HUES64 (cell line): ENCODE measurements at regions not wholly inside any gene's neighbourhood (a gene's known extent, or its start where the extent isn't known, plus 50 kb on each side); places are given as distances from the start of the nearest gene placed in this dataset.

Experiments
- H3K27ac ChIP-seq: 2 replicates; pipeline ENCODE4 v1.7.0; 2013; ENCODE audit warnings: low read depth, low read length, inconsistent platforms
- H3K27me3 ChIP-seq: 2 replicates; pipeline ENCODE4 v1.6.1; 2013; ENCODE audit warnings: mild to moderate bottlenecking, low read length; ENCODE audit not compliant: insufficient read depth
- H3K36me3 ChIP-seq: 2 replicates; pipeline ENCODE4 v1.6.1; 2013; ENCODE audit warnings: mild to moderate bottlenecking, low read length; ENCODE audit not compliant: insufficient read depth
- H3K4me1 ChIP-seq: 2 replicates; pipeline ENCODE4 v1.6.1; 2013; ENCODE audit warnings: mild to moderate bottlenecking, low read length, moderate library complexity; ENCODE audit not compliant: insufficient read depth
- H3K4me3 ChIP-seq: 2 replicates; pipeline ENCODE4 v1.5.1; 2013; ENCODE audit warnings: mild to moderate bottlenecking, low read length, moderate library complexity
- H3K9ac ChIP-seq: 2 replicates; pipeline ENCODE4 v1.6.1; 2013; ENCODE audit warnings: mild to moderate bottlenecking, low read depth, low read length
- H3K9me3 ChIP-seq: 2 replicates; pipeline ENCODE4 v1.6.1; 2013; ENCODE audit warnings: low read depth, low read length; ENCODE audit not compliant: insufficient read depth
- WGBS: fragments of 150-250, 120-280 bp; methylation state at CpG from one replicate; pipeline ENCODE4 v1.1.7; 2013; ENCODE audit warnings: missing lambda C conversion rate; 5-methylcytosine and 5-hydroxymethylcytosine counted together

DNA sequence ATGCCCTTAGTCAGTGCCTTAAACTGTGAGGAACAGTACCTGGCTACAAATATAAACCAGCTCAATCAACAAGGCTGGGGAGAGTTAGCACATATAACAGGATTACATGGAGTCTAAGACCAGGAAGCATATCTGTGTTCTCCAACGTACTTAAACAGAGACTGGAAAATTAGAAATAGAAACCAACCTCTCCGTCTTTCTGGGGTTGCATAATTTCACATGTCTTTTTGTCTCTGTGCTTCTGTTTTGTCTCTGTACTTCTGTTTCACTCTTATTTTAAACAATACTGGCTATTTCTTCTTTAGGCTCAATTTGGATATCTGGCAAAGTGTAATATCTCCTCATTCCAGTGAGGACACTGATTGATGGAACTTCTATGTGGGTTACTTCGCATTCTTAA lies 749.0 kb upstream of the ZEB2 start:
- Histone ChIP-seq H3K27me3 (no peaks in the 10 kb centered on the region), H3K9me3 (no peaks in the 10 kb centered on the region), H3K36me3 (no peaks in the 10 kb centered on the region), H3K4me1 (no peaks in the 10 kb centered on the region), H3K27ac (no peak overlapping the region), H3K4me3 (no peak overlapping the region), H3K9ac (no peak overlapping the region)
- 94% methylated on average over 3 of the region's 3 CpGs for WGBS

DNA sequence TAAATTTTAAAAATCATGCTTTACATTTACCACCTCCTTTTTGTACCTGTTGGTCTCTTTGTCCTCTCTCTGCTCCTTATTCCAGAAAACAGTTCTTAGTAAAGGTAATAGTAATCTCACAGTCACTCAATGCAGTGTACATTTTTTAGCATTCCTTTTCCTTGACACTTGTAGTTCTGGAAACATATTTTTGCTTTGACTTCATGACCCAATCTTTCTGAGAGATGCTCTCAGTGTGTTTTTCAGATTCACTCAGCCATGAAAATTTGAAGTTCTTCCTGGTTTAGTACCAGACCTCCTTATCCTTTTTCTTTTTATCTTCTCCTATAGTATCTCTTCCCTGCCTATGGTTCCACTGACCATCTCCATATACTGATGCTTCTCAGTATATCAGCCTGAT lies 747.5 kb upstream of the ZEB2 start:
- no peak overlapping the region for H3K4me3 ChIP-seq
- no peak overlapping the region for H3K9ac ChIP-seq
- H3K27me3 ChIP-seq: no peaks in the 10 kb centered on the region
- H3K36me3 ChIP-seq: no peaks in the 10 kb centered on the region
- H3K9me3 ChIP-seq: no peaks in the 10 kb centered on the region
- H3K4me1 ChIP-seq: no peaks in the 10 kb centered on the region
- H3K27ac ChIP-seq: no peak overlapping the region

DNA sequence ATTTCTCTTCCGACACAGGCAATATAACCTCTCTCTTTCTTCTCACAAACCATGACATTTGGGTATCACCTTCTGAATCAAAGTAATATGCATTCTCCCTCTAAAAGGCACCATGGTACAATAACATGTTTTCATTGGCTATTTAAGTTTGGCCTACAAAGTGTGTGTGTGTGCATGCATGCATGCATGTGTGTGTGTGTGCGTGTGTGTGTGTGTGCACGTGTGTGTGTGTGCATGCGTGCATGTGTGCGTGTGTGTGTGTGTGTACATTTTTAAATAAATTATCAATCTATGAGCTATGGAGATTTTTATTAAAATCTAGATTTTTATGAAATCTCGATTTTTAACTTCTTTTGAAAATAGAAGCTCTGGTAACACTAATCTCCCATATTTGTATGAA lies 745.3 kb upstream of the ZEB2 start:
- Histone ChIP-seq H3K4me1 (no peaks in the 10 kb centered on the region), H3K9ac (no peak overlapping the region), H3K27ac (no peak overlapping the region), H3K9me3 (no peaks in the 10 kb centered on the region), H3K4me3 (no peak overlapping the region), H3K27me3 (no peaks in the 10 kb centered on the region), H3K36me3 (no peaks in the 10 kb centered on the region)
- 91% methylated on average over 2 of the region's 6 CpGs for WGBS

DNA sequence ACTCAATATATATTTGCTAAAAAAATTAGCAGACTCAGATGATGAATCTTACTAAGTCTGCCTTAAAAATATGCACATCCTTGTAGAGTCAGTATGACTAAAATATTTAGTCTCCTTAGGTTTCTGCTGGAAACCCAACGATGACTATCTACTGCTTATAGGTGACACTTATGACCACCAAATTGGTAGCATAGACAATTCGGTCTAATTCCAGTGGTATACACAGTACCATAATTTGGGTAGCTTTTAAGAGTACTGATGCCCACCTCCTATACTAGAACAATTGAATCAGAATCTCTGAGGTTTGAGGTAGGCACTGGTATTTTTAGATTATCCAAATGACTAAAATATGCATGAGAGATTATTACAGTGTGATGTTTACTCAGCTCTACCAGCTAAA lies 740.8 kb upstream of the ZEB2 start:
- Histone ChIP-seq H3K27me3 (no peaks in the 10 kb centered on the region), H3K4me3 (no peak overlapping the region), H3K4me1 (no peaks in the 10 kb centered on the region), H3K9ac (no peak overlapping the region), H3K36me3 (no peaks in the 10 kb centered on the region), H3K9me3 (no peaks in the 10 kb centered on the region), H3K27ac (no peak overlapping the region)
- 100% methylated on average over 2 of the region's 2 CpGs for WGBS

DNA sequence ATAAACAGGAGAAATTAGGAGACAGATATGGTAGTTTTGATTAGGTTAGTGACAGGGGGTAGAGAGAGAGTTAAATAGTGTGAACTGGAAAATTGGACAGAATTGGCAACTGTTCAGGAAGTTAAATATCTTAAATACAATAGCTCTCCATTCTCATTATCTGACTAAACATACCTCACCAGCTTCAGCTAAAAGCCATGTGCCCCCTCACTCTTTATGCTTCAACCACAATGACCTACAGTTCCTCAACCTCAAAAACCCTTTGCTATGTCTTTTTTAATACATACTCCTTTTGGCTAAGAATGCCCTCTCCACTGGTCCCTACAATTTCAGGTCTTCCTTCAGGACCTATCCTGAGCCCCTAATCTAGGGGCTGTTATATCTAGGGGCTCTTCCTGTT lies 740.2 kb upstream of the ZEB2 start:
- Histone ChIP-seq H3K9ac (no peak overlapping the region), H3K36me3 (no peaks in the 10 kb centered on the region), H3K27me3 (no peaks in the 10 kb centered on the region), H3K4me1 (no peaks in the 10 kb centered on the region), H3K9me3 (no peaks in the 10 kb centered on the region), H3K27ac (no peak overlapping the region), H3K4me3 (no peak overlapping the region)

DNA sequence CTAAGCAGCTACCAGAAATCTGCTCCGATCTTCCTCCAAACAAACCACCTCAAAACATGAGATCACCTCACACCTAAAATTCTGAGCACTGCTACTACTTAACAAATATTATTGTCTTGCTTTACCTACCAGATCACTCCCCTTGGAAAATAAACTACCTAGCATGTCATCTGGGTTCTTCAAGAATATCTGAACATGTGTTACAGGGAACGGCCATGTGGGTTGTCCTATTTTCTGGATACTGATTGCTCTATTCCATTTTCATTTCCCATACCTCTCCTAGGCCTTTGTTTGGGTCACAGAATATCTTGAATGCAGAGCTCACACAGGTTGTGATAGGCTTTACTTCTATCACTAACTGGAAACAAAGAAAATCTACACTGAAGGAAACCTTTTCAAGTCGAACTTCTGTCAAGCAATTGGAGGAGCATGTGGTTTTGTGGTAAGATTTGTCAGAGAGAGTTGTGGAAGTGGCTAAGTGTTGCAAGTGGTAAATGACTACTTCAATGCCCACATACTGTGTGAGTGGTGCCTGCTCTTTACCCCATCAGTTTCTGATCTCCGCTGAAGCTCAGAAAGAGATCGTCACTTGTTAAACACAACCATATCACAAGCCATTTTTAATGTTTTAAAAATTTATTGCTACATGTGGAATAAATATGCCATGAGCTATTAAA lies 739.1 kb upstream of the ZEB2 start:
- Histone ChIP-seq H3K4me3 (no peak overlapping the region), H3K9me3 (no peaks in the 10 kb centered on the region), H3K4me1 (no peaks in the 10 kb centered on the region), H3K27ac (no peak overlapping the region), H3K27me3 (no peaks in the 10 kb centered on the region), H3K9ac (no peak overlapping the region), H3K36me3 (no peaks in the 10 kb centered on the region)
- WGBS: 97% methylated on average over 4 of the region's 5 CpGs

DNA sequence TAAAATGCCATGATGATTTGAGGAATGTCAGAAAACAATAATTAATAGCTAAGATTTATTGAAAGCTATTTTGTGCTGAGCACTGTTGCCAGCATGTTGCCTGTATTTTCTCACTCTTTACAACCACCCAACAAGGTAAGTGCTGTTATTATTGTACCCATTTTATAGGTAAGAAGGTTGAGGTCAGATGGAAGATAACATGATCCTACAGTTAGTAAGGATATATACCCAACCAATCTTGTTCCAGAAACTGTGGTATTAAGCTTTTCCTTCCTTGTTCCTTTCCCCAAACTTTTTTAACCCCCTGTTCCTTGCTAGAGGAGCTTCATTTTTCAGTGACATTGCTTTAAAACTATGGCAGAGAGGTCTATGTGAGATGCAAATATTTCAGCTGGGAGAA lies 738.0 kb upstream of the ZEB2 start:
- Histone ChIP-seq H3K27me3 (no peaks in the 10 kb centered on the region), H3K4me1 (no peaks in the 10 kb centered on the region), H3K9me3 (no peaks in the 10 kb centered on the region), H3K9ac (no peak overlapping the region), H3K4me3 (no peak overlapping the region), H3K27ac (no peak overlapping the region), H3K36me3 (no peaks in the 10 kb centered on the region)

DNA sequence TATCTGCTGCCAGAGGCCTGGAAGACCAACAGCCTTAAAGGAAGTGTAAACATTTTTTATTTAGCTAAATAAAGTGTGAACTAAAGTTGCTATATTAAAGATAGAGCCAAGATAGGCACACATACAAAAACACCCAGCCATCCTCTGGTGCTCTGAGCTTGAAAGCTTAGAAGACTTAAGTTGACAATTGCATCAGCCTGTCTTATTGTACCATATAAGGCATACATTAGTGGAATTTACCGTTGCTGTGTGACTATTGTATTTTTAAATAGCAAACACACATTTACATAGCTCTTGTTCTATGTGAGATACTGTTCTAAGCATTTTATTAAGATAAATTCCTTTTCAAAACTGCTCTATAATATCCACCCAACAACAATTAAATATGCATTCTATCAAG lies 736.6 kb upstream of the ZEB2 start:
- no peak overlapping the region for H3K27ac ChIP-seq
- H3K36me3 ChIP-seq: no peaks in the 10 kb centered on the region
- H3K9me3 ChIP-seq: no peaks in the 10 kb centered on the region
- no peaks in the 10 kb centered on the region for H3K27me3 ChIP-seq
- H3K4me3 ChIP-seq: no peak overlapping the region
- H3K9ac ChIP-seq: no peak overlapping the region
- WGBS: 100% methylated on average over 1 of the region's 1 CpG
- H3K4me1 ChIP-seq: no peaks in the 10 kb centered on the region

DNA sequence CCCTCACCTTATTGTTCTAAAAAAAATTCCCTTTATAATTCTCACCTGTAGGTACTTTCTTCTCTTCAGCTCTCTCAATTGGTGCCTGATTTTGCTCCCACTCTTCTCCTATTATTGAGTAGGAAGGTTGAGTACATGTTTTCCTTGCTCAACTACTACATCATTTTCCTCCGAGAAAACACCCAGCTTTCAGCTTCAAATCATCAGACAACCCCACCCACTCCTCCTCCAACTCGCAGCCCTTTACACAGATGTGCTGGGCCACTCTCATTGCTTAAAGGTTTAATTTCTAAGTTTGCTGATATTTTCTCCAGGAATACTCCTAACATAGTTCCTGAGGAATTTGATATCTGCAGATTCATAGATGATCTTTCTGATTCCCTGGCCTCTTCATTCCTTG lies 734.4 kb upstream of the ZEB2 start:
- H3K9me3 ChIP-seq: no peaks in the 10 kb centered on the region
- H3K9ac ChIP-seq: no peak overlapping the region
- no peak overlapping the region for H3K4me3 ChIP-seq
- no peak overlapping the region for H3K27ac ChIP-seq
- H3K27me3 ChIP-seq: no peaks in the 10 kb centered on the region
- H3K4me1 ChIP-seq: no peaks in the 10 kb centered on the region
- H3K36me3 ChIP-seq: no peaks in the 10 kb centered on the region
- 93% methylated on average over 2 of the region's 2 CpGs for WGBS

DNA sequence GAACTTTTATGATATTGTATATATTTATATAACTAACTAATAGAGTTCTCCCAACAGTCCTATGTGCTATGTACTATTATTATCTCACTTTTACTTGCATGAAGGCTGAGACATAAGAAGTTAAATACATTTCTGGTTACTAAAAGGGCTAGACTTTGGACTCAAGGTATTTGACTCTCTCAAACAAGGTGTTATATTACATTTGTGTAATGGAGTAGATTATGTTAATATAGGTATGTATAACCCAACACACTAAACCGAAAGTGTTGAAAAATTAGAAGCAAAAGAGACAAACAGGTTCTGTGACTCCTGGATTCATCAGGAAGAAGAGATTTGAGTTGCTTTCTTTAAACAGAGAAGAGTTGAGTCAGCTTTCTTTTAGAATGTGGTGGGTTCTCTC lies 733.6 kb upstream of the ZEB2 start:
- WGBS: 83% methylated on average over 1 of the region's 1 CpG
- Histone ChIP-seq H3K4me3 (no peak overlapping the region), H3K4me1 (no peaks in the 10 kb centered on the region), H3K36me3 (no peaks in the 10 kb centered on the region), H3K27ac (no peak overlapping the region), H3K9ac (no peak overlapping the region), H3K9me3 (no peaks in the 10 kb centered on the region), H3K27me3 (no peaks in the 10 kb centered on the region)

DNA sequence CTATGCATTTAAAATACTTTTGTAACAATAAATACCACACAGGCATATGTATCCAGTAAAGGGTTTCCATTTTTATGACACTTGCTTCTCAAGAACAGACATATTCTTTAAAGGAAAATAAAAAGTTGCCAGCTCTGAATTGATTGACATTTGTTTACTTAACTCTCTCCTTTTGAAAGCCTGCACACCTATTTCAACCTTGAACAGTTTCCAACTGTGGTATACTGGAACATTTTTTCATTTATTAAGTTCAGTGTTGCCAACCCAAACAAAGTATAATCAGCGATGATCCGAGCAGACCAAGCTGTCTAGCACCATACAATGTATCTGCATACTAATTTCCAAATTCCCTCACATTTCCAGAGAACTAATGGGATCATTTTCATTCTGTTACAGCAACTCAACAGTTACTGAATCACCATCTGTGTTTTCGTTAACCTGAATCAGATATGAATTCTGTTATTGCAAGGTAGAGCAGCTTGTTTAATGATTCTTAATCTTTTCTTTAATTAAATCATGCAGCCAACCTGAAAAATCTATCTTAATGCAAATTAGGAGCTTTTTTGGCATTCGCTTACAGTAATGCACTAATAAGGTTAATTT lies 725.5 kb upstream of the ZEB2 start:
- H3K9ac ChIP-seq: no peak overlapping the region
- no peaks in the 10 kb centered on the region for H3K4me1 ChIP-seq
- H3K27me3 ChIP-seq: no peaks in the 10 kb centered on the region
- no peak overlapping the region for H3K4me3 ChIP-seq
- H3K36me3 ChIP-seq: no peaks in the 10 kb centered on the region
- H3K27ac ChIP-seq: no peak overlapping the region
- no peaks in the 10 kb centered on the region for H3K9me3 ChIP-seq
- 92% methylated on average over 2 of the region's 4 CpGs for whole genome bisulfite sequencing

DNA sequence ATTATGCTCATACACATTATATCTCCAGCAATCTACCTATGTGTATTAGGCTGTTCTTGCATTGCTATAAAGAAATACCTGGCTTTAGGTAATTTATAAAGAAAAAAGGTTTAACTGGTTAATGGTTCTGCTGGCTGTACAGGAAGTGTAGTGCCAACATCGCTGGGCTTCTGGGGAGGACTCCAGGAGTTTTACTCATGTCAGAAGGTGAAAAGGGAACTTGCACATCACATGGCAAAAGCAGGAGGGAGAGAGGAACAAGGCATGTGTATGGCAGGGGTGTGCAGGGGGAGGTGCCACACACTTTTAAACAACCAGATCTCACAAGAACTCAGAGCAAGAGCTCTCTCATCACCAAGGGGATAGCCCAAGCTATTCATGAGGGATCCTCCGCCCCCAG lies 715.4 kb upstream of the ZEB2 start:
- Histone ChIP-seq H3K9me3 (no peaks in the 10 kb centered on the region), H3K27ac (no peak overlapping the region), H3K27me3 (no peaks in the 10 kb centered on the region), H3K4me1 (no peaks in the 10 kb centered on the region), H3K9ac (no peak overlapping the region), H3K36me3 (no peaks in the 10 kb centered on the region), H3K4me3 (no peak overlapping the region)
- 95% methylated on average over 2 of the region's 2 CpGs for WGBS
